Middle frontal gyrus (tissue), 1 donor: ENCODE measurements at regions not wholly inside any gene's neighbourhood (a gene's known extent, or its start where the extent isn't known, plus 50 kb on each side); places are given as distances from the start of the nearest gene placed in this dataset.
"Not testable (repeated sequence)": the region's sequence is repeated elsewhere in the genome, so short reads cannot be mapped to it uniquely, and the experiment has no call there.

Experiments
- DNase-seq: peaks from one replicate; pipeline ENCODE4 v3.0.0-alpha.2; 2015; ENCODE audit warnings: low spot score; ENCODE audit errors: extremely low spot score

DNA sequence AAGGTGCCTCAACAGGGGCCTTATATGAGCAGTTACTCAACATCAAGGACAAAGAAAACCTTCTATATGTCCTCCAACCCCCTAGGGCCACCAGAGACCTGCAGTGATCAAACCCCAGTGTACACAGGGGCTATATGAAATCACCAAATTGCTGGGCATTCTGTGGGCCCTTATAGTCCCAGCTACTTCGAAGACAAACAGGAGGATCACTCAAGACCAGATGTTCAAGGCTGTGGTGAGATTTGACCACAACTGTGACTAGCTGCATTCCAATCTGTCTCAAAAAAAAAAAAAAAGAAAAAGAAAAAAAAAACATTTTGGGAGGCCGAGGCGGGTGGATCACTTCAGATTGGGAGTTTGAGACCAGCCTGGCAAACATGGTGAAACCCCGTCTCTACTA is 51.0 kb upstream of the PRB2 start:
- DNase-seq: no peak

DNA sequence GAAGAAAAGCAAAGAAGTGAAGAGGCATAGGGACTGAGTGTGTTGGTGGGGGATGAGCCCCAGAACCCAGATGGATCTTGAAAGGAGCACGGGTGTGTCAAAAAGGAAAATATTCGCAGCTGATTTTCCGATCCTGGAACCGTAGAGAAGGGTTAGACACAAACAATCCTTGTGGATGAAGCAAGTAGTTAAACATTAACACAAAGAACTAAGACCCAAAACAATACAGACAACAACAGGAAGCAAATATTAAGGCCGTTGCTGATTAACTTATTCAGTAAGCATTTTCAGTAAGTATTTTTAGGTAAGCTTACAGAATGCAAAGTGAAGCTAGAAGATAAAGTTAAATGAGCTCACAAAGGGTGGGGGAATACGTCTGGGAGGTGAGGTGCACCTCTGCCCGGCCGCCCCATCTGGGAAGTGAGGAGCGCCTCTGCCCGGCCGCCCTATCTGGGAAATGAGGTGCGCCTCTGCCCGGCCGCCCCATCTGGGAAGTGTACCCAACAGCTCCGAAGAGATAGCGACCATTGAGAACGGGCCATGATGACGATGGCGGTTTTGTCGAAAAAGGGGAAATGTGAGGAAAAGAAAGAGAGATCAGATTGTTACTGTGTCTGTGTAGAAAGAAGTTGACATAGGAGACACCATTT is 62.8 kb upstream of the PRB2 start:
- DNase-seq: no peak

DNA sequence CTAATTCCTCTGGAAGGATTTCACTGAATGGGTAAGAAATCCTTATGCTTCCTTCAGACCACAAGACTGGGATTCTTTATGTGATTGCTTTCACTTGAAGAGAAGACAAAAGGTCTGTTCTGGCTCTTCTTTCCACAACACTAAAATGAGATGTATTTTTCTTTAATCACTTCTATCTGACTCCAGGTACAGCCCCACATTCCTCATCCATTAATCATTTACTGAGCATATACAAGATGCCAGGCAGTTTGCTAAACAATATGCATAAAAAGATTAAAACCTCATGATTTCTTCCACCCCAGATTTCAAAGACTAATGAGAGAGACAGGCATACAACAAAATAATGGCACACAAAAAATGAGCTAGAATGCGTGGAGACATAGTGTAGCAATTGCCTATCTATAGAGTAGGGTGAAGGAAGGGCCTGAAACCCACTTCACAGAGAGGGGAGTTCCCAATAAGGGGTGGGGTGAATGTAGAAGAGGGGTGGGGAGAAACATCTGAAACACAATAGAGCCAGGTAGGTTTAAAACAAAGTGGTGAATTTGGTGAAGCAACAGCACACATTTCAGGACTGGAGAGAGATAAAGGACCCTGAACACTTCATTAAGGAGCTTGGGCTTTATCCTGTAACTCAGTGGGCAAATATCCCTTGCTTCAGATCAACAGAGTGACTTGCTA is 65.1 kb upstream of the PRB2 start:
- no peak for DNase-seq

DNA sequence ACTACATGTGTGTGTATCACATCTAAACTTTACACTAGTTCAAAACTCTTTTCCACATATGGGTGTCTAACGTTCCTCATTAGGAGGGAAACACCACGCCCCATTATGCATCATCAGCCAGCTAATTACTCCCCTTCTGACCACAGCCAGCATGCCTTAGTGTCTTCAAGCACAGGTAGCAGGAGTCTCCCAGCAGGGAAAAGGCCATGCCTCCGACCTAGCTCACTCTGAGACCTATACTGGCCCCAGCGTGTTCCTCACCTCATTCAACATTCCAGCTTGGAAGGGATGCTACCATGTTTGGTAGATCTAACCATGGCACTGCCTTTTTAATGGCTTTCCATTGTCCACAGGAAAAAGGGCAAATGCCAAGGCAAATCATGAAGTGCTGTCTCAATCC is 66.1 kb upstream of the PRB2 start:
- no peak for DNase-seq

DNA sequence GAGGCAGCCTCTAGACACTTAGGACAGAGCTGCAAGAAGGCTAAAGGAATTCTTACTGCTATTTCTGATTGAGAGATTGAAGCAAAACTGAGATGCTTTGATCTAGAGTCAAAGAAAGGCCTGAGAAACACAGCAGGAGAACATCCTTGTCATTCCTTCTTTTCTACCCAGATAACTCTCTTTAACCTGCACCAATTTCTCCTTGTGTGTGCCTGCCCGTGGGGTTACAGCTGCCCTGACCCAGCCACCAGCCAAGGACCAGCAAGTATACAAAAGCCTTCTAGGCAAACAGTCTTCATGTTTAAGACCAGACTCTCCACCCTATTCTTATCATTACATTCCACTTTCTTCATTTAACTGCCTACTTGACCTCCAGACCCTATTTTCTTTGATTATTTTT is 81.7 kb upstream of the PRB2 start:
- no peak for DNase-seq

DNA sequence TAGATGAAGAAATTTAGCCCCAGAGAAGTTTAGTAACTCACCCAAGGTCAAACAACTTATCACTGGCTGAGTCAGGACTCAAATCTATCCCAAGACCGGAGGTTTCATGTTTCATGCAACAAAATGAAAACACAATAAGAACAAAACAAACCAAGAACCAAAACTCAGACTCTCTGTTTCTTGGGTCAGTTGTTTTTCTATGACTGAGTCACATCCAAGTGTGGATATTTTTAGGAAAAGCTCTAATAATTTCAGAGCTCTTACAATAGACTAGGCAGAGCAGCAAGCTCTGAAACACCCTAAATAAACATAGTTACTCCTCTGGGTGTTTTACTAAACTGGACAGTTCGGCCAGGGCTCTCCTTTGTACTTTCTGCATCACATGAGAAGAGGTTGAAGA is 87.6 kb upstream of the PRB2 start:
- no peak for DNase-seq

DNA sequence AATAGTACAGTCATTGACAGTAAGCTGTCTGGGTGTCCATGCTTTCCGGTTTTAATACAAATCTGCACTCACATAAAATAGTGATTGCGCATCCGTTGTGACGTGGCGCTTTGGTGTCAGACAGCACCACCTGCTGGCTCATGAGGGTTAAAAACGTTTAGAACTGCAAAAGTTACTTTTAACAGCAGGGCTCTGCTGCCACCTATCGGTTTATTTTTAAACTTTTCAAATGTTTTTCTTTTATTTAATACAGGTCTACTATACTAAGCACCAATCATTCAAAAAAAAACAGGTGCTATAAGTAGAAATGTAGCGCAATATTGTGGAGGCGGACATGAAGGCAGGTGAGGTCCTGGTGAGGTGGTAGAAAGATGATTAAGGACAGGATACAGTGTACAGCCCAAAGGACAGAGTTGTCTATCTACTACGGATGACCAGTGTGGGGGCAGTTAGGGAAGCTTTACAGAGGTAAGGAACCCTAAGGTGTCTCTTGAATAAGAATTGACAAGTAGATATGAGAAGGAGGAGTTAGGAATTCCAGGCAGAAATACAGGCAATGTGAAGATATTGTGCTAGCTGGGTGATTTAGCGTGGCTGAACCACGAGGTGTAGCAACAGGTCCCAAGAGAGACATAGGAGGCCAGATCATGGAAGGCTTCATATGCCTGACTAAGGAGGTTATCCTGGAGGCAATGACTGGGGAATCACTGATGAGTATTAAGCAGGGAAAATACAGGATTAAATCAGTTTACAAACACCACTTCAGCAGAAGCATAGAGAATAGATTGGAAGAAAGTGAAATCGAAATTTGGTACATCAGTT is 91.5 kb upstream of the PRB2 start:
- peak; percentile 70 for DNase-seq

DNA sequence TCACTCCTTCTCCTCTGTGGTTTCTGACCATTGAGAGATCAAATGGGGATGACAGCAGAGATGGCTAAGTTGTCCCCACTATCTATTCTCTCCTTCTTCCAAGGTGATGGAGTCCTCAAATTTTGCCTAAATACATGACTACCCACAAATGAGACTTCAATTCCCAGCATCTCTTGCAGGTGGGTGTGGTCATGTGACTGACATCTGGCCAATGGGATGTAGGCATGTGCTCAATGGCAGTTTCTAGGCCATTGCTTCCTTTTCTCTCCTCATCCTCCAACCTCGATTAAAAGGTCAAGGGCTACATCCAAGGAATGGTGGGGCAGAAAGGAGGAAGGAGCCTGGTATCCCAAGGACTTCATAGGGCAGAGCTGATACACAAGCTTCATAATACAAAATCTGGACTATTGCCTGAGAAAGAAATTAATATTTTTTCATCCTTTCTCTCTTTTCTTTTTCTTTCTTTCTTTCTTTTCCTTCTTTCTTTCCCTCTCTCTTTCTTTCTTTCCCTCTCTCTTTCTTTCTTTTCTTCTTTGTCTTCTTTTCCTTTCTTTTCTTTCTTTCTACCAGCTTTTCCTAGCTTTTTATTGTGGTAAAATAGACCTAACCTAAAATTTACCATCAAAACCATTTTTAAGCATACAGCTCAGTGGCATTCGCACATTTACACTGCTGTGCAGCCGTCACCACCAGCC is 100.9 kb upstream of the PRB2 start:
- no peak for DNase-seq

DNA sequence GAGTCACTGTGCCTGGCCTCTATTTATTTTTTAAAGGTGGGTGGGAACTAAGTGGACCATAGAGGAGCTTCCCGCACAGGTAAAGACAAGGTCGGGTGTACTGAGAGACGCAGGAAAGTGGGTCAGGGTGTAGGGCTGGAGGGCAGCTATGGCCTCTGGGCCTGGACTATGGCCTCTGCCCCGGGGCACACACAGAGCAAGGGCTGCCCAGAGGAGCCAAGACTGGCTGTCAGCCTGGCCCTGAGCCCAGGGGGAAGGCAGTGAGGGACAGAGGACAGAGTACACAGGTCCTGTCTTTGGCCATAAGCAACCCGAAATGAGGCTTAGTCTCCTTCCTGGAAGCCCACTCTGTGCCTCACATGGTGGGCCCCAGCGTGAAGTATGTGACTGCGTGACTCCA is 102.1 kb upstream of the PRB2 start:
- no peak for DNase-seq

DNA sequence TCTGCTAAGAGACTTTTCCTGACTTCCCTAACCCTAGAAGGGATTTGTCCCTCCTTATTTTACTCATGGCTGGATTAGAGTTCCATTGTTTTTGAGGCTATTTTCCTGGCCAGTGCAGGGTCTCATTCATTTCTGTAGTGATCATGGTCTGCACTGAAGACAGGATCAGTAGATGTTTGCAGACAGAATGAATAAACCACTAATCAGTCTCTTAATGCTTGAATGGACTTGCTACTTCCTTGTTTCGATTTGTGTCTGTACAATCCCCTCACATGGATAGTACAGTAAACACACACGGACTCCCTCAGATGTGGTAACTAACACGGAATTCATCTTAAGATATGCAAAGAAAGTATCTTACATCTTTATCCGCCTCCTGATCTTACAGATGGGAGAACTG is 102.6 kb upstream of the PRB2 start:
- no peak for DNase-seq

DNA sequence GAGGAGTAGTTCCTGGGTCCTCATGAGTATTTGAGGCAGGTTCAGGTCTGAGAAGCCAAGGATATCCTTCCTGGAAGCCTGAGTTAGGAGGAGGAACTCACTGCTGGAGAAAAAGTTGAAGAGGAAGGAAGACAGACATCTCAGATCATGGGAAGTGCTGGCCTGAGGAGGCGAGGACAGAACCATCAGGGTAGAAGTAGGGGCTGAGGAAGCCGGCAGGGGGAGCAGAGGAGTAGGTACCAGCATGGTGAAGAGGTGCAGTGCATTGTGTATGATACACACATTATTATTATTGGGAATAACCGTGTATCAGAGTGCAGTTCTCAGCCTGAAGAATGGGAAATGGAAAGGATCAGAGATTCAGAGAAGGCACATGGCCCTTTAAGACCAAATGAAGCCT is 103.2 kb upstream of the PRB2 start:
- DNase-seq: not testable (repeated sequence)

DNA sequence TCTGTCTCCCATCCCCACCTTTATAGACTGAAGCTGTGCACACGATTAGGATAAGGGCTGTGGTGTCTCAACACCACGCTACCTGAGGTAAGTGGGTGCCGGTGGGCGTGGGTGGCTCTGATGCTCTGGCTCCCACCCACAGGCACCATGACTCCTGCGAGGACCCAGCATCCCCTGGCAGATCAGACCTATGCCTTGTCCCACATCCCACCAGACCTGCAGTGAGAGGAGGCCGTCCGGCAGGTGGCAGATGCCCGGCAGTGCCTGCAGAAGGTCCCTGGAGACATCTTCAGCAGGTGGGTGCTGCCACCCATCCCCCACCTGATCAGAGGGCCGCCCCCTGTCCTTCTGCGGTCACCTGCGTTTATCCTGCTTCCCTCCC is 104.4 kb upstream of the PRB2 start:
- DNase-seq: no peak

DNA sequence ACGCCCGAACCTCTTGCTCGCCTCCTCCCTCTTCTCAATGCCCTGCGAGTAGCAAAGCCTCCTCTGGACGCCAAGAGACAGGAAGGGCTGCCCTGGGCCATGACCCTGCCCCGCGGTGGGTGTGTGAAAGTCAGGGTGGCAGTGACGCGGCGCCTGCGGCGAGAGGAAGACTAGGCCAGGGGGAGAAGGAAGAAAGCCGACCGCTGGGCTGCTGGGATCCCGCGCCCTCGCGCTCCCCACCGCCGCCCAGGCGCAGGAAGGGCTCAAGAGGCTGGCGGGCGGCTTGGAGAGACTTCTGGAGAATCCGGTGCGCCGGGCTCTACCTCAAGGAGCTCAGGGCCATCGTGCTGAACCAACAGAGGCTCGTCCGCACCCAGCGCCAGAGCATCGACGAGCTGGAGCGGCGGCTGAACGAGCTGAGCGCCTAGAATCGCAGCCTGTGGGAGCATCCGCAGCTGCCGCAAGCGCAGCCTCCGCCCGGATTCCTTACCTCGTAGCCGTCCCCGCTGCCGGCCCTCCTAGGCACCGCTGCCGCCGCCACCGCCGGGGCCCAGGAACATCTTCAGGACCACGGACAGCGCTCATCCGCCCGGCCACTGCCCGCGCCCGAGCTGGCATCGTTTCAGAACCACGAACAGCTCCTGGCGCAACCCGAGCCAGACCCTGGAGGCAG is 105.0 kb upstream of the PRB2 start:
- peak; percentile 16 for DNase-seq

DNA sequence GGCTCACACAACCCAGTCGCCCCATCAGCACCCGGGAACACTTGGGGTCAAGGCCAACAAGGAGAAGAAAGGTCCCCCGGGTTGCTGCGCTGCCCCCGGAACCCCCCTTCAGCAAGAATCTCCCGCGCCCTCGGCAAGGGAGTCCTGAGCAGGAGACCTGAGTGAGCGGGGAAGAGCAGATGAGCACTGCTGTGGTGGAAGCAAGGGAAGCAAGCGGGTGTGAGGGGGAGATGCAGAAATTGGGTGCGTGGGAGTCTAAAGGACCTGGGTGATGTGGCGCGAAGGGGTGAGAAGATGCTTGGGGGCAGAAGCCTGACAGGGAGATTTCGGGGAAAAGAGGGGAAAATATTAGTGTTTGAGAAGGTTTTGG is 105.5 kb upstream of the PRB2 start:
- no peak for DNase-seq

DNA sequence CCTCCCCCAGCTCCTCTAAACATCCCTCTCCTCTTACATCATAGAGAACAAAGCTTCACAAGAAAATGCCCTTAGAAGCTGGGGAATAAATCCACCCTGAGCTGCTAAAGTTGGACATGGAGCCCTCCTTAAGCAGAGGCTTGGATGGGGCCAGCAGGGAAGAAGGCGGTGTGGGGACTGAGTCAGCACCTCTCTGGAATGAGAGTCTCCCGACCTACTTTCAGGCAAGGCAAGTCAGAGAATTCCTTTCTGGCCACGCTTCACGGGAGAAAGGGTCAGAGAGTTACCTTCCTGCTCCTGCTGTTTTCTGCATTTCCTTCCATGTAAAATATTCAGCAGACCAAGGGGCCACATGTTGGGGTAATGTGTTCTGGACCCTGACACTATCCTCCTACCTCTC is 113.3 kb upstream of the PRB2 start:
- no peak for DNase-seq

DNA sequence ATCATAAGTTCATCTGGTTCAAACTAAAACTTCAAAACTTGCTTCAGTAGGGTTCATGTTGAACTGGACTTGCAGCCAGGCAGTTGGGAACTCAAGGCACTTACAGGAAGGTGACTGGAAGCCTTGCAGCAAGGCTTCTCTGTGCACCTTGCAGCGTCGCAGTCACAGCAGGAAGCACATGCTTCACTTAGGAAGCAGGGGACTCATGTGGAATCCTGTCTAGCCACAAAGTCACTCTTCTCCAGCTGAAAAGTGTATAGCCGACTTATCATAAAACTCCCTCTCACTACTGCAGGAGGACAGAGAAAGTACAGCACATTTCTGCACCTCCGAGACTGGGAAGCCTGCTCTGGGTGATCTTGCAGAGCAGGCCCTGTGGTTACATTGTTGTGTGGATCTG is 114.0 kb upstream of the PRB2 start:
- DNase-seq: no peak

DNA sequence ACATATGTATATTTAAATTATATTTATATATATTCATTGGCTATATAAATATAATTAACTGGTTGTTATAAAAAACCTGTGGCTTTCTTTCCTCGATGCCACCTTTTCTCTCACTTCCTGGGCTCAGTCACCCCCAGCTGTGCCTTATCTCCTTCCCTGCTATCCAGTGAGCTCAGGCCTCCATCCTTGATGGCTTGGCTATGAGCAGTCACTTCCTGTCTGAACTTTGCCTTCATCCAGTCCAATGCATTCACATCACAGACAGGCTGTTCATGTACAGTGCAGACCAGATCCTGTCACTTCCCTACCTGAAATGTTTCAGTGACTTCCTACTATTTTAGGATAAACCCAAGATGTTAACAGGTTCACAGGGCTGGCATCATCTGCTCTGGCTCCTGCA is 115.3 kb upstream of the PRB2 start:
- DNase-seq: no peak

DNA sequence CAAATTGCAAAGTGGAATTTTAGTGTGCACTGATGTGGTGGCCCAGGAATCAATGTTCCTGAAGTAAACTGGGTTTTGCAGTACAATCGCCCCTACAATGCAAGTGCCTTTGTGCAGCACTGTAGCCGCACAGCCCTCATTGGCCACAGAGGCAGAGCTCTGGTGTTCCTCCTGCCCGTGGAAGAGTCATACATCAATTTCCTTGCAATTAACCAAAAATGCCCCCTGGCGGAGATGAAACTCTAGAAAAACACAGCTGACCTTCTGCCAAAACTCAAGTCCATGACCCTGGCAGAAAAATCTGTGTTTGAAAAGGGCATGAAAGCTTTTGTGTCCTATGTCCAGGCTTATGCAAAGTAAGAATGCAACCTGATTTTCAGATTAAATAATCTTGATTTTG is 117.9 kb upstream of the PRB2 start:
- no peak for DNase-seq

DNA sequence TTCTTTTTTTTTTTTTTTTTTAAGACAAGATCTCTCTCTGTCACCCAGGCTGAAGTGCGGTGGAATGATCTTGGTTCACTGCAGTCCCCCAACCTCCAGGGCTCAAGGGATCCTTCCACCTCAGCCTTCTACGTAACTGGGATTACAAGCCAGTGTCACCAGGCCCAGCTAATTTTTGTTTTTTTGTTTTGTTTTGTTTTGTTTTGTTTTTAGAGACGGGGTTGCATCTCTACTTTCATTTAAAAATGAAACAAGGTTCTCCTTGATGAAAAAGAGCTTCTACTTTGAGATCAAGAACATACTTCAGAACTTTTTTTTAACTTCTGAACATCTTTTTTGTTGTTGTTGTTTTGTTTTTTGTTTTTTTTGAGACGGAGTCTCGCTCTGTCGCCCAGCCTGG is 121.7 kb upstream of the PRB2 start:
- no peak for DNase-seq

DNA sequence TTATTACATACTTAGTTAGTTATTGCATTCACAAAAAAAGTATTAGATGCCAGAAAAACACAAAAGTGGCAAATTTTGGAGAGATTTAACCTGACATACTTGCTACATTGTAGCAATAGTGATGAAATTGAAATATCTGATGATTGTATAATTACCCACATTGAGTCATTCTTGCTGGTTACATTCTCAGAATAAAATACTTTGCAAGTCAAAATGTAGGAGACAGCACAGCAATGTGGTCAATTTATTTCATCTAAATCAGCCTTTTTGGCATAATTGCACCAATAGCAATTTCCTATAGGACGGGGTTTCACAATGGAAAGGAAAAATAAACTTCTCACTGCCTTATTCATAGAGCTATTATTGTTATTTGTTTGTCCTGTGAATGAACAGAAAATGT is 125.0 kb upstream of the ETV6 start:
- DNase-seq: no peak

DNA sequence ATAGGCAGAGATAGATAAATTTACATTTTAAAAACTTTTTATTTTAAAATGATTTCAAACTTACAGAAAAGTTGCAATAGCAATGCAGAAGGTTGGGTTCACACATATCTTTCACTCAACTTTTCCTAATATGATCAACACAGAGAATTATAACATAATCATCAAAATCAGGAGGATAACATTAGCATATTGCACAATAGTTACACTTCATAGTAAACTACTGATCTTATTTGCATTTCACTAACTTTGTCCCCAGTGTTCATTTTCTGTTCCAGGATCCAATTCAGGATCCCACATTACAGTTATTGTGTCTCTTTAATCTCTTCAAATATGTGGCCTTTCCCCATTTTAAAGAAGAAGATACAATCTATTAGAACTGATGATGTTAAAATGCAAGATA is 115.4 kb upstream of the ETV6 start:
- no peak for DNase-seq

DNA sequence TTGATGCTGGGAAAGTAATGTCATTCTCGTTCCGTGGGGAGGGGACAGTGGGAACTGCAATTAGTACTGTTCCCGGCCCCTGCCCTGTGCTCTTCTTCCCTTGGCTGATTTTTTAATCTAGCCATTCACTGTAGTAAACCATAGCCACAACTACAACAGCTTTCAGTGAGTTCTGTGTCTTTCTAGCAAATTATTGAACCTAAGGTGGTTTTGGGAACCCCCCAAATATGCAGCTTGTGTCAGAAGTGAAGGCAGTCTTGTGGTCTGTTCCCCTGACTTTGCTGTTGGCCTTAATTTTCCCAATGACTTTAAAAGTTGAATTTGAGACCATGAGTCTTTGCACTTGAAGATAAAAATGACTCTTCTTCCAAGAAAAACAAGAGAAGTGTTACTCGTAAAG is 114.3 kb upstream of the ETV6 start:
- no peak for DNase-seq
